GM21423 (cell line): ENCODE measurements at regions not wholly inside any gene's neighbourhood (a gene's known extent, or its start where the extent isn't known, plus 50 kb on each side); places are given as distances from the start of the nearest gene placed in this dataset.

ENCODE experiments used
- ATAC-seq: cut with Tn5 transposase; IDR thresholded peaks from one replicate; pipeline ENCODE4 v1.9.1; 2021; ENCODE audit warnings: mild to moderate bottlenecking, moderate library complexity; ENCODE audit not compliant: unreplicated experiment

DNA sequence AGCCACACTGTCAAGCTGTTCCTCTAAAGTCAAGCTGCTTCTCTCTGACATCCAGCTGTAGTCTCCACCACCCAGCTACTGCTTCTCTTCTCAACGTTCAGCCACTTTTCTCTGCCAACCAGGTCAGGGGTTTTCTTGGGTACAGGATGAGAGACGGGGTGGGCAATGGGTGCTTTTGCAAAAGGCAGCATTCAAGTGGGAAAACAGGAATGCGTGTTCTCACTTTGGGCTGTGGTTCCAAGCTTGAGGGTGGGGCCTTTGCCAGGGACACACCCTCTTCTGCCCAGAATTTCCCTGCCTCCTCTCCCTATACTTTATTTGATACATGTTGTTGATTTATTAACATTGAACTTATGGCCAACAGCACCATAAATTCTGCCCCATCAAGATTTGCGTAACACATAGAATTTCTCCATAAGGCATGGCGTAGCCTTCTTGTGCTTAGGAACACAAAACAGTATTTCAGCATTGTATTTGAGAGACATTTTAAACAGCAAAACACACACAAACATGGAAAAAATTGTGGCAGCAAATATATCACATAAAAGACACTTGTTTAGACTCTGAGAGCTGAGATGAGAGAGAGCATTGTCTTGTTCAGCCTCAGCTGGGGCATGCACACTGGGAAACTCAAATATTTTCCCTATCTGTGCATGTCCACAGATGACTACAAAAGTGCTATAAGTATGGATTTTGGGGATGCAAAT lies 392.8 kb downstream of the SLITRK6 start:
- no peak for ATAC-seq

DNA sequence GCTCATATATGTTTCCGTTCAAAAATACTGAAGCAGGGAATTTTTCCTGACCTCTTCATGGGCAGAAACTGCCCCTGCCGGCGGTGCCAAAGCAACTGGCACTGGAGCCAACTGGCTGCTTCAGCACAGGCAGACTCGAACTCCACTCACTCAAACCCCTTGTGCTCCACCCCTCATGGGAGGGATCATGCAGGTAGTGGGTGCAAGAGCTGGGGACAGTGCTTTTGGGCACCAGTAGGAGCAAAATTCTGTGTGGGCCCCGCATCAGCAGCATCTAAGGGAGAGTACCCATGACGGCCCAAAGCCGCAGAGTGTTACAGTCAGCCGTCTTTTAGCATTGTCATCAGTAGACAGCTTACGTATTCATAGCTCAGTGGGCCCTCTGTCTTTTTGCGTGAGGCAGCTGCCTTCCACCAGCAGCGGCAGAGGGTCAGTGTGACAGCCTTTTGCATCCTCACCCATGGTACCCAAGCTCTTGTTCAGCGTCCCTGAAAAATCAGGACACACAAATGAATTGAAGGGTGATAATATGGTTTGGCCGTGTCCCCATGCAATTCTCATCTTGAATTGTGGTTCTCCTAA lies 393.8 kb downstream of the SLITRK6 start:
- ATAC-seq: no peak

GRCh38 chr13:85386424-85386823 lies 412.8 kb downstream of the SLITRK6 start:
- no peak for ATAC-seq

- ATAC-seq: no peak
Measured at GRCh38 chr13:85383291-85383690, 415.9 kb downstream of the SLITRK6 start.

GRCh38 chr13:85381082-85381481 lies 418.1 kb downstream of the SLITRK6 start:
- ATAC-seq: no peak

DNA sequence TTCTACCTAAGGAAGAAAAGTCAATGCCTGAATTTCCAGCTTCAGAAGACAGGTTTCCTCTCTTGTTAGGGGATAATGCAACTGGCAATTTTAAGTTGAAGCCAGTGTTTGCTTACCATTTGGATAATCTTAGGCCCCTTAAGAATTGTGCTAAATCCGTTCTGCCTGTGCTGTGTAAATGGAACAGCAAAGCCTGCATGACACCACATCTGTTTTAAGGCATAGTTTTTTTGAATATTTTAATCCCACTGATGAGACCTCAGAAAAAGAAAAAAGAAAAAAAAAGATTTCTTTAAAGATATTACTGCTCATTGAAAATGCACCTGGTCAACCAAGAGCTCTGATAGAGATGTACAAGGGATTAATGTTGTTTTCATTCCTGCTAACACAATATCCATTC lies 419.2 kb downstream of the SLITRK6 start:
- no peak for ATAC-seq

- ATAC-seq: no peak
Measured at GRCh38 chr13:85379433-85379832, 419.8 kb downstream of the SLITRK6 start.

DNA sequence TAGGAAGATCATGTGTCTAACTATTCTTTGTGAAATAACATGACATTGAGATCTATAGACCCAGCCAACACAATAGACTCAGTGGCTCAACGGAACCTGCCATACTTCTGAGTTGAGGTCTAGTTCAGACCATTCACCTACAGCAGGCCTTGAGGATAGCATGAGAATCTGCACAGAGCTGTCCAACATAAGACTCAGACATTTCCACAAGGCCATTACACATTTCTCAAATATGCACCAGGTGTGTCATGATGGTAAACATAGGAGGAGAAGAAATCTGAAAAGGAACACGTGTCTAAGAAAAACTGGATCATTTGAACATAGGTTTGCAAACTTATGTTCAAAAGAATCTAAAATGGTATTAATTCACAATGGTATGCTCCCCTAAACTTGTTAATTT lies 421.4 kb downstream of the SLITRK6 start:
- no peak for ATAC-seq

DNA sequence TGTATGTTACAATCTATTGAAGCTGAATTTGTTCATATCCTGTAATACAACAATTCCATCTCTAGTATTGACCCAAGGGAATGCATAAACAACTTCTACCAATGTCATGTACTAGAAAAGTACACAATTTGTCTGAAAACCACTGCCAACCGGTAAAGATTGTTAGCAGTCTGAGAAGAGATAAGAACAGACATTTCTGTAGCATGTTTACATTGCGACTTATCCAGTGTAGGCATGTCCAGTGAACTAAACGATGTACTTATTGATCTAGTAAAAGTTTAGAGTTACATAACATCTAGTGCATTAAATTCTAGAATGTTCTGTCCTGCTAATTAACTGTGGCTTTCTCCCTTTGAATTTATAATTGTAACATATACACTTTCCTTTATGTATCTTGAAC lies 425.9 kb downstream of the SLITRK6 start:
- no peak for ATAC-seq

DNA sequence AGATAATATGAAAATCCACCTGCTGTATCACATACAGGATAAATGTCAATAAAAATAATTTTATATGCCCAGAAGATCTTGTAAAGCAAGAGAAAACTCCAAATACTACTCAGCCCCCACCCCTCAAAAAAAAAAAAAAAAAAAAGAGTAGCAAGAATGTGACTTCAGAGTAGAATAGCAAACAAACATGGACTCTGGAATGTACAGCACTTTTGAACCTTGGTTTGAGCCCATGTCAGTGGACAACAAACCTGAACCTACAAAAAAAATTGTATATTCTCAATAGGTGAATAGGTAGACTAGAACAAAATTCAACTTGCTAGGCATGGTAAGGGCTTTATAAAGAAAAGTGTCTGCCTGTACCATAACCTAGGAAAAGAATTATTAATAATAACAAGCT lies 428.0 kb downstream of the SLITRK6 start:
- no peak for ATAC-seq

DNA sequence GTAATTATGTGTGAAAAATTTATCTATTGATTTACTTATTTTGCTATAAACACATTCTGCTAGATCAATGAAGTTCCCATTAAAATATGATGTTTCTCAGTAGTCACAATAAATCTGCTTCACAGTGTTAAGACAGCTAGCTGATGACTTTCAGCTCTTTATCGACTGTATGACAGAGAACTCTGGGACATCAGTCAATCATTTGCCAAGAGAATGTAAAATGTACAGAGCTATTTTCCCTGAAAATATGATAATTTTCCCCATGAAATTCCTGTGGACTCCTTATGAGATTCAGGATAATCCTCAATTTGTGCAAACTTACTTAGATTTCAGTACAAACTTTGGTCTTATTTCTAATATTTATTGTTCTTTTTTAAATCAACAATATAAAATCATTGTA lies 430.5 kb downstream of the SLITRK6 start:
- no peak for ATAC-seq

- ATAC-seq: no peak
Measured at GRCh38 chr13:85367887-85368286, 431.3 kb downstream of the SLITRK6 start.

- no peak for ATAC-seq
Measured at GRCh38 chr13:85366759-85367417, 432.3 kb downstream of the SLITRK6 start.

DNA sequence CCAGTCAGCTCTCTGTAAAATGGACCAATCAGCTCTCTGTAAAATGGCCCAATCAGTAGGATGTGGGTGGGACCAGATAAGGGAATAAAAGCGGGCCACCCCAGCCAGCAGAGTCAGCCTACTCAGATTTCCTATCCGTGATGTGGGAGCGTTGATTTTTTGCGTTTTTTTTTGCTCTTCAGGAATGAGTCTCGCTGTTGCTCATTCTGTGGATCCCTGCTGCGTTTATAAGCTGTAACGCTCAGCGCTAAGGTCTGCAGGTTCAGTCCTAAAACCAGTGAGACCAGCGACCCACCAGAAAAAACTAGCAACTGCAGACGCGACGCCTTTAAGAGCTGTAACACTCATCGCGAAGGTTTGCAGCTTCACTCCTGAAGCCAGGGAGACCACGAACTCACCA lies 435.7 kb downstream of the SLITRK6 start:
- ATAC-seq: no peak

- ATAC-seq: no peak
Measured at GRCh38 chr13:85362980-85363379, 436.2 kb downstream of the SLITRK6 start.

DNA sequence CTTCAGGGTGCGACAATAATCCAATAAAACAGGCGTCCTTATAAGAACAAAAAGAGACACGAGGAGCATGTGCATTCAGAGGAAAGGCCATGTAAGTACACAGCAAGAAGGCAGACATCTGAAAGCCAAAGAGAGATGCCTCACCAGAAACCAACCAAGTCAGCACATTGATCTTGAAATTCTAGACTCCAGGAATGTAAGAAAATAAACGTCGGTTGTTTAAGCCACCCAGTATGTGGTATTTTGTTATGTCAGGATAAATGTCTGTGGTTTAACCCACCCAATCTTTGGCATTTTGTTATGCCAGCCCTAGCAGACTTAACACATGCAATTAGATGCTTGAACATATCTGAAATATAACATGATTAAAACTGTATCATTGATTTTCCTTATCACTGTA lies 452.0 kb downstream of the SLITRK6 start:
- no peak for ATAC-seq

- ATAC-seq: no peak
Measured at GRCh38 chr13:85334187-85334586, 465.0 kb downstream of the SLITRK6 start.

- ATAC-seq: no peak
Measured at GRCh38 chr13:85333506-85334020, 465.7 kb downstream of the SLITRK6 start.

GRCh38 chr13:85332615-85333014 lies 466.6 kb downstream of the SLITRK6 start:
- no peak for ATAC-seq

DNA sequence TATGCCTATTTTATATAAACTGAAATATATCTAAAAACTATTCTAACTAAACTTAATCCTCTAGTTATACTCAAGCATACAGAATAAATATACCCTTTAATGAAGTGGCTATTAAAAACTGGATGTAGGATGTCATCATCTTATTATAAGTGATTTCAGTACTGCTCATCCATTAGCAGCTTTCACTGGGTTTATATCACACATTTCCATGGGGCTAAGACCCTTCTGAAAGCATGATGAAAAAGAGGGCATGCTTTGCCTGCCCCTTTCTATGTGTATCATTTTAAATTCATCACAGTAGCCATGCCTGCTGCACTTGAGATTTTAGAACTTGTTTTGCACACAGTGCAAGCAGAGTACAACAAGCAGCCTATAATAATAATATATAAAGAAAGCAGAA lies 477.5 kb downstream of the SLITRK6 start:
- ATAC-seq: no peak

DNA sequence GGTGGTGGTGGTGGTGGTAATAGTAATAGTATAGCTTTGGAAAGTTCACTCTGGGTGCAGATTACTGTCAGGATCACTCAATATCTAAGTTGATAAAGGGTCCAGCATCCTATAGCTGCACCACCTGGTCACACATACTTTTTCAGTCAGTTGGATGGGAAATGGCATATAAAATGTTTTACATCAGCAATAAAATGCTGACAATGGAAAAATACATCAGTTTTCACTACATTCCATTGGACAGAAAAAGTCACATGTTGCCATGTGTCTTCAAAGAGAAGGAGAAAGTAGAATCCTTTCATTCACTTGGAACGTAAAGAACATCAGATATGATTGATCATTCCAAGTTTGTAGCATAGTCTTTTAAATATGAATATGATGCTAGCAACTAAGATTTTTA lies 481.4 kb downstream of the SLITRK6 start:
- no peak for ATAC-seq

- ATAC-seq: no peak
Measured at GRCh38 chr13:85316506-85317025, 482.7 kb downstream of the SLITRK6 start.
